DND-41 (cell line): ENCODE measurements at regions not wholly inside any gene's neighbourhood (a gene's known extent, or its start where the extent isn't known, plus 50 kb on each side); places are given as distances from the start of the nearest gene placed in this dataset.

Experiments
- EZH2 ChIP-seq: IDR thresholded peaks from 3 replicates; pipeline ENCODE4 v1.6.1; 2012; ENCODE audit warnings: borderline replicate concordance, low read depth, mild to moderate bottlenecking, moderate library complexity, low read length, inconsistent platforms; ENCODE audit not compliant: severe bottlenecking
- TF ChIP-seq, protein P1 (sequence below): IDR thresholded peaks from 2 replicates; pipeline ENCODE4 v1.5.1; 2012; ENCODE audit warnings: borderline replicate concordance, low read length, moderate library complexity, mild to moderate bottlenecking; ENCODE audit not compliant: poor library complexity, severe bottlenecking; ENCODE audit errors: extremely low read depth

GRCh38 chr6:97697456-97697855 lies 414.4 kb upstream of the MMS22L start:
- TF ChIP-seq, protein P1, sequence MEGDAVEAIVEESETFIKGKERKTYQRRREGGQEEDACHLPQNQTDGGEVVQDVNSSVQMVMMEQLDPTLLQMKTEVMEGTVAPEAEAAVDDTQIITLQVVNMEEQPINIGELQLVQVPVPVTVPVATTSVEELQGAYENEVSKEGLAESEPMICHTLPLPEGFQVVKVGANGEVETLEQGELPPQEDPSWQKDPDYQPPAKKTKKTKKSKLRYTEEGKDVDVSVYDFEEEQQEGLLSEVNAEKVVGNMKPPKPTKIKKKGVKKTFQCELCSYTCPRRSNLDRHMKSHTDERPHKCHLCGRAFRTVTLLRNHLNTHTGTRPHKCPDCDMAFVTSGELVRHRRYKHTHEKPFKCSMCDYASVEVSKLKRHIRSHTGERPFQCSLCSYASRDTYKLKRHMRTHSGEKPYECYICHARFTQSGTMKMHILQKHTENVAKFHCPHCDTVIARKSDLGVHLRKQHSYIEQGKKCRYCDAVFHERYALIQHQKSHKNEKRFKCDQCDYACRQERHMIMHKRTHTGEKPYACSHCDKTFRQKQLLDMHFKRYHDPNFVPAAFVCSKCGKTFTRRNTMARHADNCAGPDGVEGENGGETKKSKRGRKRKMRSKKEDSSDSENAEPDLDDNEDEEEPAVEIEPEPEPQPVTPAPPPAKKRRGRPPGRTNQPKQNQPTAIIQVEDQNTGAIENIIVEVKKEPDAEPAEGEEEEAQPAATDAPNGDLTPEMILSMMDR, result no peak
- TF ChIP-seq EZH2, result no peak
